Colonic mucosa (tissue), 4 donors: ENCODE measurements at regions not wholly inside any gene's neighbourhood (a gene's known extent, or its start where the extent isn't known, plus 50 kb on each side); places are given as distances from the start of the nearest gene placed in this dataset.

Experiments
- DNase-seq: peaks from one replicate; pipeline ENCODE4 v3.0.0-alpha.2; 2020
- H3K27ac ChIP-seq: fragments of 200-600 bp; one replicate; pipeline ENCODE4 v1.8.0; 2021
- H3K27me3 ChIP-seq: fragments of 200-600 bp; one replicate; pipeline ENCODE4 v1.8.0; 2021
- H3K36me3 ChIP-seq: fragments of 200-600 bp; one replicate; pipeline ENCODE4 v1.8.0; 2021
- H3K4me1 ChIP-seq: fragments of 200-600 bp; one replicate; pipeline ENCODE4 v1.8.0; 2021; ENCODE audit warnings: mild to moderate bottlenecking
- H3K4me3 ChIP-seq: fragments of 200-600 bp; one replicate; pipeline ENCODE4 v1.8.0; 2021
- H3K9ac ChIP-seq, 2 donors: one replicate each; pipeline ENCODE4 v1.7.0; 2013; ENCODE audit warnings: control low read depth in 2 of 2, low read depth in 2 of 2, low read length in 2 of 2
- H3K9me3 ChIP-seq: fragments of 200-600 bp; one replicate; pipeline ENCODE4 v1.8.0; 2021
- intact Hi-C: fragments of 100-400 bp; cut with DNase I; formaldehyde crosslinking; loops from one replicate; pipeline ENCODE4 v1.14.1; 2022
- TF ChIP-seq, protein P1 (sequence below): fragments of 200-600 bp; IDR thresholded peaks from one replicate; pipeline ENCODE4 v1.8.0; 2022; ENCODE audit warnings: antibody characterized with exemption, mild to moderate bottlenecking
- donor health status: healthy.
- donor health status: DM: no; HTN: no; CAD: no.
- donor health status: DM: no; HTN: no; CAD: no.

GRCh38 chr2:104049981-104050380, 803.9 kb upstream of the POU3F3 start:
- no peaks in the 10 kb centered on the region for H3K36me3 ChIP-seq
- H3K27ac ChIP-seq, result no peak overlapping the region
- H3K4me1 ChIP-seq, result no peaks in the 10 kb centered on the region
- no peak overlapping the region for H3K4me3 ChIP-seq
- intact Hi-C loops, result no loop called here
- DNase-seq, result no peak
- no peaks in the 10 kb centered on the region for H3K27me3 ChIP-seq
- TF ChIP-seq, protein P1, sequence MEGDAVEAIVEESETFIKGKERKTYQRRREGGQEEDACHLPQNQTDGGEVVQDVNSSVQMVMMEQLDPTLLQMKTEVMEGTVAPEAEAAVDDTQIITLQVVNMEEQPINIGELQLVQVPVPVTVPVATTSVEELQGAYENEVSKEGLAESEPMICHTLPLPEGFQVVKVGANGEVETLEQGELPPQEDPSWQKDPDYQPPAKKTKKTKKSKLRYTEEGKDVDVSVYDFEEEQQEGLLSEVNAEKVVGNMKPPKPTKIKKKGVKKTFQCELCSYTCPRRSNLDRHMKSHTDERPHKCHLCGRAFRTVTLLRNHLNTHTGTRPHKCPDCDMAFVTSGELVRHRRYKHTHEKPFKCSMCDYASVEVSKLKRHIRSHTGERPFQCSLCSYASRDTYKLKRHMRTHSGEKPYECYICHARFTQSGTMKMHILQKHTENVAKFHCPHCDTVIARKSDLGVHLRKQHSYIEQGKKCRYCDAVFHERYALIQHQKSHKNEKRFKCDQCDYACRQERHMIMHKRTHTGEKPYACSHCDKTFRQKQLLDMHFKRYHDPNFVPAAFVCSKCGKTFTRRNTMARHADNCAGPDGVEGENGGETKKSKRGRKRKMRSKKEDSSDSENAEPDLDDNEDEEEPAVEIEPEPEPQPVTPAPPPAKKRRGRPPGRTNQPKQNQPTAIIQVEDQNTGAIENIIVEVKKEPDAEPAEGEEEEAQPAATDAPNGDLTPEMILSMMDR, result no peak
- no peaks in the 10 kb centered on the region for H3K9me3 ChIP-seq
- no peak overlapping the region for H3K9ac ChIP-seq

DNA sequence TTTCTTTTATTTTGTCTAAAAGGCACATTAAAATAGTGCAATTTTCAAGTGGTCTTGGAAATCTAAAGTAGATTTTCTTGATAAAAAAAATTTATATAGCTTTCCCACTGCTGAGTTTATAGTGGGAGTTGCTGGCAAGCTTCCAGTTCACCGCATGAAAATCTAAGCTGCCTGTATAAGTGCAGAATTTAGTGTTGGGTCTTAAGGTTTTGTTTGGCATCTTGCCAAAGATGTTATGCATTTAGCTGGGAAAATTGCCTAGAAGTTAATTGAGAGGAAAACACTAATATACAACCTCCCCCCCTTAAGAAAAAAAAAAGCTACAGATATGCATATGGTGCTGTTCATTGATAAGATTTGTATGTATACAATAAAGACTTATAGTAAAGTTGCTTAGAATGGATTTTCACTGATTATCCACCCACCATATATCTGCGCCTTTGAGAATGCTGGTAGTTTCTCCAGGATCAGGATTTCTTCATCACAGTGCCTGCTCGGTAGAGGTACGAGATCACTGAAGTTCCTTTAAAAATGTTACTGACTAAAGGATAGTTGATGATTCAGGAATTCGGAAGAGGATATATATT, 803.2 kb upstream of the POU3F3 start:
- H3K9me3 ChIP-seq, result no peaks in the 10 kb centered on the region
- TF ChIP-seq, protein P1, result no peak

GRCh38 chr2:104051766-104052165, 802.1 kb upstream of the POU3F3 start:
- H3K27ac ChIP-seq, result no peak overlapping the region
- TF ChIP-seq, protein P1, result no peak
- no peaks in the 10 kb centered on the region for H3K36me3 ChIP-seq

More for the DNA sequence above, 803.2 kb upstream of the POU3F3 start:
- no peak overlapping the region for H3K4me3 ChIP-seq
- no peak overlapping the region for H3K9ac ChIP-seq
- H3K36me3 ChIP-seq, result no peaks in the 10 kb centered on the region
- H3K27me3 ChIP-seq, result no peaks in the 10 kb centered on the region
- H3K27ac ChIP-seq, result no peak overlapping the region
- intact Hi-C loops, result no loop called here
- H3K4me1 ChIP-seq, result no peaks in the 10 kb centered on the region
- DNase-seq, result no peak

GRCh38 chr2:104052356-104052755, 801.6 kb upstream of the POU3F3 start:
- DNase-seq, result no peak
- no peak overlapping the region for H3K4me3 ChIP-seq
- H3K36me3 ChIP-seq, result no peaks in the 10 kb centered on the region
- no peaks in the 10 kb centered on the region for H3K27me3 ChIP-seq
- TF ChIP-seq, protein P1, result no peak
- intact Hi-C loops, result no loop called here
- no peak overlapping the region for H3K9ac ChIP-seq
- H3K4me1 ChIP-seq, result no peaks in the 10 kb centered on the region
- no peak overlapping the region for H3K27ac ChIP-seq
- H3K9me3 ChIP-seq, result no peaks in the 10 kb centered on the region

More at GRCh38 chr2:104051766-104052165, 802.1 kb upstream of the POU3F3 start:
- Histone ChIP-seq H3K27me3 (no peaks in the 10 kb centered on the region), H3K9ac (no peak overlapping the region), H3K9me3 (no peaks in the 10 kb centered on the region), H3K4me3 (no peak overlapping the region), H3K4me1 (no peaks in the 10 kb centered on the region)
- no peak for DNase-seq
- intact Hi-C loops, result no loop called here

GRCh38 chr2:104056451-104056850, 797.5 kb upstream of the POU3F3 start:
- no peak for DNase-seq
- H3K27me3 ChIP-seq, result no peaks in the 10 kb centered on the region

More at GRCh38 chr2:104056451-104056850, 797.5 kb upstream of the POU3F3 start:
- Histone ChIP-seq H3K27ac (no peak overlapping the region), H3K9ac (no peak overlapping the region), H3K9me3 (no peaks in the 10 kb centered on the region), H3K36me3 (no peaks in the 10 kb centered on the region), H3K4me3 (no peak overlapping the region), H3K4me1 (no peaks in the 10 kb centered on the region)
- intact Hi-C loops, result no loop called here
- TF ChIP-seq, protein P1, result no peak
